Liver (tissue), 8 donors: ENCODE measurements at regions not wholly inside any gene's neighbourhood (a gene's known extent, or its start where the extent isn't known, plus 50 kb on each side); places are given as distances from the start of the nearest gene placed in this dataset.

ENCODE experiments used
- DNase-seq: peaks from one replicate; pipeline ENCODE4 v3.0.0-alpha.2; 2017; ENCODE audit warnings: low spot score
- H3K27ac ChIP-seq, 2 donors: one replicate each; pipeline ENCODE4 v1.7.0; 2013; ENCODE audit warnings: inconsistent platforms in 2 of 2, low read length in 2 of 2, control low read depth in 1 of 2, low read depth in 1 of 2, mild to moderate bottlenecking in 1 of 2
- H3K27me3 ChIP-seq, 4 donors: one replicate each; pipeline versions ENCODE4 v1.6.1 to v1.7.0; 2013; ENCODE audit warnings: low read length in 3 of 4, inconsistent platforms in 1 of 4, mild to moderate bottlenecking in 1 of 4, moderate library complexity in 1 of 4; ENCODE audit not compliant: control insufficient read depth in 4 of 4, insufficient read depth in 4 of 4
- H3K36me3 ChIP-seq, 4 donors: one replicate each; pipeline versions ENCODE4 v1.6.1 to v1.7.0; 2013; ENCODE audit warnings: low read length in 3 of 4, mild to moderate bottlenecking in 3 of 4, low read depth in 1 of 4, moderate library complexity in 1 of 4; ENCODE audit not compliant: control insufficient read depth in 4 of 4, insufficient read depth in 3 of 4
- H3K4me1 ChIP-seq, 4 donors: one replicate each; pipeline versions ENCODE4 v1.6.1 to v1.7.0; 2013; ENCODE audit warnings: low read length in 3 of 4, mild to moderate bottlenecking in 3 of 4, moderate library complexity in 1 of 4; ENCODE audit not compliant: control insufficient read depth in 4 of 4, insufficient read depth in 4 of 4
- H3K4me3 ChIP-seq, 3 donors: one replicate each; pipeline versions ENCODE4 v1.6.1 to v1.7.0; 2013; ENCODE audit warnings: low read length in 3 of 3, control low read depth in 1 of 3, low read depth in 1 of 3, mild to moderate bottlenecking in 1 of 3
- H3K9ac ChIP-seq, 2 donors: one replicate each; pipeline ENCODE4 v1.7.0; 2013; ENCODE audit warnings: low read length in 2 of 2, mild to moderate bottlenecking in 2 of 2, moderate library complexity in 2 of 2, control low read depth in 1 of 2, low read depth in 1 of 2
- H3K9me3 ChIP-seq, 4 donors: one replicate each; pipeline versions ENCODE4 v1.6.1 to v1.7.0; 2013; ENCODE audit warnings: low read length in 3 of 4; ENCODE audit not compliant: control insufficient read depth in 4 of 4
- ATF3 ChIP-seq: IDR thresholded peaks from 2 replicates; pipeline ENCODE4 v1.6.1; 2016; ENCODE audit warnings: antibody characterized with exemption
- EGR1 ChIP-seq, 2 donors: IDR thresholded peaks; 2 replicates each; pipeline ENCODE4 v1.6.1; 2016 to 2018; ENCODE audit warnings: antibody characterized with exemption in 2 of 2, low read depth in 2 of 2
- FOXA1 ChIP-seq: IDR thresholded peaks from 2 replicates; pipeline ENCODE4 v1.6.1; 2016; ENCODE audit warnings: antibody characterized with exemption
- FOXA2 ChIP-seq: IDR thresholded peaks from 2 replicates; pipeline ENCODE4 v1.6.1; 2016; ENCODE audit warnings: antibody characterized with exemption
- GABPA ChIP-seq, 2 donors: IDR thresholded peaks in 1 of 2; conservative IDR thresholded peaks in 1 of 2; 2 replicates each; pipeline ENCODE4 v1.6.1; 2016; ENCODE audit warnings: antibody characterized with exemption in 2 of 2, mild to moderate bottlenecking in 1 of 2, moderate library complexity in 1 of 2
- HNF4A ChIP-seq, 2 donors: conservative IDR thresholded peaks; 2 replicates each; pipeline ENCODE4 v1.6.1; 2016; ENCODE audit warnings: antibody characterized with exemption in 2 of 2, mild to moderate bottlenecking in 2 of 2
- HNF4G ChIP-seq: IDR thresholded peaks from 2 replicates; pipeline ENCODE4 v1.6.1; 2016; ENCODE audit warnings: antibody characterized with exemption
- JUND ChIP-seq, 2 donors: IDR thresholded peaks; 2 replicates each; pipeline ENCODE4 v1.6.1; 2016; ENCODE audit warnings: antibody characterized with exemption in 2 of 2
- MAX ChIP-seq: IDR thresholded peaks from 2 replicates; pipeline ENCODE4 v1.6.1; 2016; ENCODE audit warnings: antibody characterized with exemption
- NR2F2 ChIP-seq: IDR thresholded peaks from 2 replicates; pipeline ENCODE4 v1.6.1; 2016; ENCODE audit warnings: antibody characterized with exemption
- RAD21 ChIP-seq, 2 donors: IDR thresholded peaks; 2 replicates each; pipeline ENCODE4 v1.6.1; 2016; ENCODE audit warnings: antibody characterized with exemption in 2 of 2, mild to moderate bottlenecking in 2 of 2
- RXRA ChIP-seq, 2 donors: IDR thresholded peaks; 2 replicates each; pipeline ENCODE4 v1.6.1; 2017 to 2018; ENCODE audit warnings: antibody characterized with exemption in 2 of 2, mild to moderate bottlenecking in 1 of 2
- SP1 ChIP-seq: IDR thresholded peaks from 2 replicates; pipeline ENCODE4 v1.6.1; 2018; ENCODE audit warnings: antibody characterized with exemption, mild to moderate bottlenecking
- TAF1 ChIP-seq: conservative IDR thresholded peaks from 2 replicates; pipeline ENCODE4 v1.6.1; 2016; ENCODE audit warnings: antibody characterized with exemption, mild to moderate bottlenecking
- YY1 ChIP-seq: IDR thresholded peaks from 2 replicates; pipeline ENCODE4 v1.6.1; 2016; ENCODE audit warnings: antibody characterized with exemption, mild to moderate bottlenecking
- ZBTB33 ChIP-seq: IDR thresholded peaks from 2 replicates; pipeline ENCODE4 v1.6.1; 2016; ENCODE audit warnings: antibody characterized with exemption
- WGBS: extraction: QIAGEN DNeasy Blood & Tissue Kit; methylation state at CpG from one replicate; pipeline ENCODE4 v1.1.7; 2013; 5-methylcytosine and 5-hydroxymethylcytosine counted together
- TF ChIP-seq, protein P1 (sequence below): IDR thresholded peaks from 2 replicates; pipeline ENCODE4 v1.6.1; 2016; ENCODE audit warnings: antibody characterized with exemption, mild to moderate bottlenecking
- TF ChIP-seq, protein P2 (sequence below): fragments of 150-350 bp; IDR thresholded peaks from 2 replicates; pipeline ENCODE4 v1.5.1; 2017; ENCODE audit warnings: improper control_type of control experiment, low read depth, low read length; ENCODE audit not compliant: missing input control
- donor health status: healthy.
- donor health status: healthy.
- donor health status: healthy.
- donor health status: healthy.
- donor health status: healthy.

GRCh38 chr7:94099679-94100078 lies 95.5 kb upstream of the BET1 start:
- no peak overlapping the region for H3K4me3 ChIP-seq
- TF ChIP-seq EGR1 (IDR thresholded peaks at IDR 0.05; ENCODE audit: low read depth in 2 of 2) (no peak), MAX (no peak), HNF4A (conservative IDR thresholded peaks at IDR 0.05) (no peak), SP1 (no peak), RAD21 (IDR thresholded peaks at IDR 0.05) (no peak), RXRA (IDR thresholded peaks at IDR 0.05) (no peak), FOXA1 (no peak), JUND (IDR thresholded peaks at IDR 0.05) (no peak), NR2F2 (no peak), YY1 (no peak), FOXA2 (no peak), HNF4G (no peak), TAF1 (no peak), GABPA (IDR thresholded peaks at IDR 0.05 in 1 of 2, conservative IDR thresholded peaks at IDR 0.05 in 1 of 2) (no peak), ATF3 (no peak)
- TF ChIP-seq, protein P1, sequence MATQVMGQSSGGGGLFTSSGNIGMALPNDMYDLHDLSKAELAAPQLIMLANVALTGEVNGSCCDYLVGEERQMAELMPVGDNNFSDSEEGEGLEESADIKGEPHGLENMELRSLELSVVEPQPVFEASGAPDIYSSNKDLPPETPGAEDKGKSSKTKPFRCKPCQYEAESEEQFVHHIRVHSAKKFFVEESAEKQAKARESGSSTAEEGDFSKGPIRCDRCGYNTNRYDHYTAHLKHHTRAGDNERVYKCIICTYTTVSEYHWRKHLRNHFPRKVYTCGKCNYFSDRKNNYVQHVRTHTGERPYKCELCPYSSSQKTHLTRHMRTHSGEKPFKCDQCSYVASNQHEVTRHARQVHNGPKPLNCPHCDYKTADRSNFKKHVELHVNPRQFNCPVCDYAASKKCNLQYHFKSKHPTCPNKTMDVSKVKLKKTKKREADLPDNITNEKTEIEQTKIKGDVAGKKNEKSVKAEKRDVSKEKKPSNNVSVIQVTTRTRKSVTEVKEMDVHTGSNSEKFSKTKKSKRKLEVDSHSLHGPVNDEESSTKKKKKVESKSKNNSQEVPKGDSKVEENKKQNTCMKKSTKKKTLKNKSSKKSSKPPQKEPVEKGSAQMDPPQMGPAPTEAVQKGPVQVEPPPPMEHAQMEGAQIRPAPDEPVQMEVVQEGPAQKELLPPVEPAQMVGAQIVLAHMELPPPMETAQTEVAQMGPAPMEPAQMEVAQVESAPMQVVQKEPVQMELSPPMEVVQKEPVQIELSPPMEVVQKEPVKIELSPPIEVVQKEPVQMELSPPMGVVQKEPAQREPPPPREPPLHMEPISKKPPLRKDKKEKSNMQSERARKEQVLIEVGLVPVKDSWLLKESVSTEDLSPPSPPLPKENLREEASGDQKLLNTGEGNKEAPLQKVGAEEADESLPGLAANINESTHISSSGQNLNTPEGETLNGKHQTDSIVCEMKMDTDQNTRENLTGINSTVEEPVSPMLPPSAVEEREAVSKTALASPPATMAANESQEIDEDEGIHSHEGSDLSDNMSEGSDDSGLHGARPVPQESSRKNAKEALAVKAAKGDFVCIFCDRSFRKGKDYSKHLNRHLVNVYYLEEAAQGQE = no peak
- H3K27ac ChIP-seq = no peak overlapping the region
- H3K4me1 ChIP-seq = no peaks in the 10 kb centered on the region
- H3K9me3 ChIP-seq = no peaks in the 10 kb centered on the region
- no peak overlapping the region for H3K9ac ChIP-seq
- no peaks in the 10 kb centered on the region for H3K36me3 ChIP-seq
- WGBS = 81% methylated on average over 1 of the region's 1 CpG
- DNase-seq = no peak
- H3K27me3 ChIP-seq = no peaks in the 10 kb centered on the region

DNA sequence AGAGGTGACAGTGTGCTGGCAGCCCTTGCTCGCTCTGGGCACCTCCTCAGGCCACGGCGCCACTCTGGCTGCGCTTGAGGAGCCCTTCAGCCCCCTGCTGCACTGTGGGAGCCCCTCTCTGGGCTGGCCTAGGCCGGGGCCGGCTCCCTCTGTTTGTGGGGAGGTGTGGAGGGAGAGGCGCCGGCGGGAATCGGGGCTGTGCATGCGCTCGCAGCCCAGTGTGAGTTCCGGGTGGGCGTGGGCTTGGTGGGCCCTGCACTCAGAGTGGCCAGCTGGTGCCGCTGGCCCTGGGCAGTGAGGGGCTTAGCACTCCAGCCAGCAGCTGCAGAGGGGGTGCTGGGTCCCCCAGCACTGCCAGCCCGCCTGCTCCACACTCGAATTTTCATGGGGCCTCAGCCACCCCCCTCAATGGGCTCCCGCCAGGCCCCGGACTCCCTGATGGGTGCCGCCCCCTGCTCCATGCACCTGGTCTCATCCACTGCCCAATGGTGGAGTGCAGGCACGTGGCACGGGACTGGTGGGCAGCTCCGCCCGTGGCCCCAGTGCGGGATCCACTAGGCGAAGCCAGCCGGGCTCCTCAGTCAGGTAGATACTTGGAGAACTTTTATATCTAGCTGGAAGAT lies 96.7 kb upstream of the BET1 start:
- no peak overlapping the region for H3K27ac ChIP-seq
- no peak overlapping the region for H3K4me3 ChIP-seq
- DNase-seq = no peak
- TF ChIP-seq RXRA (IDR thresholded peaks at IDR 0.05) (no peak), ATF3 (no peak), SP1 (no peak), GABPA (IDR thresholded peaks at IDR 0.05 in 1 of 2, conservative IDR thresholded peaks at IDR 0.05 in 1 of 2) (no peak), TAF1 (no peak), HNF4G (no peak), ZBTB33 (no peak), FOXA2 (no peak), MAX (no peak), NR2F2 (no peak), JUND (IDR thresholded peaks at IDR 0.05) (no peak), FOXA1 (no peak), RAD21 (IDR thresholded peaks at IDR 0.05) (no peak), YY1 (no peak)
- TF ChIP-seq, protein P2, sequence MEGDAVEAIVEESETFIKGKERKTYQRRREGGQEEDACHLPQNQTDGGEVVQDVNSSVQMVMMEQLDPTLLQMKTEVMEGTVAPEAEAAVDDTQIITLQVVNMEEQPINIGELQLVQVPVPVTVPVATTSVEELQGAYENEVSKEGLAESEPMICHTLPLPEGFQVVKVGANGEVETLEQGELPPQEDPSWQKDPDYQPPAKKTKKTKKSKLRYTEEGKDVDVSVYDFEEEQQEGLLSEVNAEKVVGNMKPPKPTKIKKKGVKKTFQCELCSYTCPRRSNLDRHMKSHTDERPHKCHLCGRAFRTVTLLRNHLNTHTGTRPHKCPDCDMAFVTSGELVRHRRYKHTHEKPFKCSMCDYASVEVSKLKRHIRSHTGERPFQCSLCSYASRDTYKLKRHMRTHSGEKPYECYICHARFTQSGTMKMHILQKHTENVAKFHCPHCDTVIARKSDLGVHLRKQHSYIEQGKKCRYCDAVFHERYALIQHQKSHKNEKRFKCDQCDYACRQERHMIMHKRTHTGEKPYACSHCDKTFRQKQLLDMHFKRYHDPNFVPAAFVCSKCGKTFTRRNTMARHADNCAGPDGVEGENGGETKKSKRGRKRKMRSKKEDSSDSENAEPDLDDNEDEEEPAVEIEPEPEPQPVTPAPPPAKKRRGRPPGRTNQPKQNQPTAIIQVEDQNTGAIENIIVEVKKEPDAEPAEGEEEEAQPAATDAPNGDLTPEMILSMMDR = no peak
- TF ChIP-seq, protein P1 = no peak
- H3K4me1 ChIP-seq = no peaks in the 10 kb centered on the region
- H3K9ac ChIP-seq = no peak overlapping the region
- WGBS = 95% methylated on average over 27 of the region's 27 CpGs
- no peaks in the 10 kb centered on the region for H3K9me3 ChIP-seq
- no peaks in the 10 kb centered on the region for H3K27me3 ChIP-seq
- no peaks in the 10 kb centered on the region for H3K36me3 ChIP-seq
